Endothelial cell of umbilical vein (primary cell): ENCODE measurements at regions not wholly inside any gene's neighbourhood (a gene's known extent, or its start where the extent isn't known, plus 50 kb on each side); places are given as distances from the start of the nearest gene placed in this dataset.

Experiments used
- BruUV-seq: library from RNA; stranded (reverse); fragments of 400-500 nt; replicated peaks from 2 replicates; lab custom pipeline; 2021; lab: Mats Ljungman, UMichigan
- CTCF ChIA-PET: fragments of 300-600, 350-600 bp; sonication (Branson Sonifier 250); formaldehyde crosslinking; loops from one replicate; lab custom pipeline; 2021; ENCODE audit warnings: antibody characterized with exemption, inconsistent platforms; lab: Charles Lee
- POLR2A ChIA-PET: fragments of 300-600, 350-600 bp; sonication (Branson Sonifier 250); formaldehyde crosslinking; loops from one replicate; lab custom pipeline; 2021; ENCODE audit warnings: antibody characterized with exemption, inconsistent platforms; lab: Charles Lee
- DNase-seq: peaks from one replicate; pipeline ENCODE4 v3.0.0-alpha.2; 2011; ENCODE audit warnings: low read depth, low spot score
- FAIRE-seq: peaks from 2 replicates; lab custom pipeline; 2011; peaks lifted over from hg19 to GRCh38; lab: Jason Lieb, UNC
- H2AFZ ChIP-seq: 2 replicates; pipeline ENCODE4 v1.6.0; 2012; ENCODE audit warnings: low read depth, low read length, control low read depth, inconsistent platforms
- H3K27ac ChIP-seq: 2 replicates; pipeline ENCODE4 v1.5.1; 2011; ENCODE audit warnings: low read depth, mild to moderate bottlenecking, control low read depth, low read length, moderate library complexity; ENCODE audit not compliant: insufficient read depth
- H3K27me3 ChIP-seq, 2 experiments: 2 replicates each; pipeline versions ENCODE4 v1.6.0 to v1.6.1; 2011; ENCODE audit warnings: low read length in 2 of 2, mixed read lengths in 1 of 2; ENCODE audit not compliant: control insufficient read depth in 2 of 2, insufficient read depth in 2 of 2
- H3K36me3 ChIP-seq, 2 experiments: 2 replicates in 1 of 2; 3 replicates in 1 of 2; pipeline ENCODE4 v1.5.1; 2011; ENCODE audit warnings: low read length in 2 of 2, mild to moderate bottlenecking in 1 of 2, moderate library complexity in 1 of 2; ENCODE audit not compliant: control insufficient read depth in 2 of 2, insufficient read depth in 2 of 2; ENCODE audit errors: extremely low read depth in 1 of 2
- H3K4me1 ChIP-seq: 3 replicates; pipeline ENCODE4 v1.5.1; 2011; ENCODE audit warnings: mild to moderate bottlenecking, low read length; ENCODE audit not compliant: control insufficient read depth, insufficient read depth; ENCODE audit errors: extremely low read depth
- H3K4me2 ChIP-seq: 2 replicates; pipeline ENCODE4 v1.6.1; 2011; ENCODE audit warnings: low read length, control low read depth, mixed read lengths; ENCODE audit not compliant: insufficient read depth
- H3K4me3 ChIP-seq, 3 experiments: fragments of 200-600 bp in 1 of 3; sonication (generic), shearing (Covaris generic) in 1 of 3; replicated peaks in 1 of 3; 2 replicates each; pipeline ENCODE4 v1.5.1; 2011 to 2016; ENCODE audit warnings: control low read depth in 3 of 3, low read length in 3 of 3, mild to moderate bottlenecking in 2 of 3, inconsistent platforms in 1 of 3, low read depth in 1 of 3, moderate library complexity in 1 of 3; ENCODE audit not compliant: insufficient read depth in 1 of 3
- H3K79me2 ChIP-seq: 2 replicates; pipeline ENCODE4 v1.6.0; 2012; ENCODE audit warnings: low read length, inconsistent platforms; ENCODE audit not compliant: control insufficient read depth, insufficient read depth
- H3K9ac ChIP-seq: replicated peaks from 2 replicates; pipeline ENCODE3; 2011; ENCODE audit warnings: low read length, control low read depth; ENCODE audit not compliant: insufficient read depth; ENCODE audit errors: extremely low read depth
- H3K9me1 ChIP-seq: replicated peaks from 3 replicates; pipeline ENCODE4 v1.6.0; 2011; ENCODE audit warnings: mild to moderate bottlenecking, low read length; ENCODE audit not compliant: control insufficient read depth, insufficient read depth; ENCODE audit errors: extremely low read depth
- H3K9me3 ChIP-seq: replicated peaks from 2 replicates; pipeline ENCODE4 v1.5.1; 2012; ENCODE audit warnings: low read length, inconsistent platforms; ENCODE audit not compliant: control insufficient read depth, insufficient read depth
- H4K20me1 ChIP-seq: replicated peaks from 2 replicates; pipeline ENCODE3; 2011; ENCODE audit warnings: mild to moderate bottlenecking, low read length; ENCODE audit not compliant: control insufficient read depth, insufficient read depth; ENCODE audit errors: extremely low read depth
- CTCF ChIP-seq, 2 donors: IDR thresholded peaks; 1 replicate in 1 of 2; 2 replicates in 1 of 2; pipeline ENCODE4 v1.5.1; 2011; ENCODE audit warnings: low read length in 2 of 2, mild to moderate bottlenecking in 2 of 2, moderate library complexity in 2 of 2, control low read depth in 1 of 2, inconsistent platforms in 1 of 2, low read depth in 1 of 2; ENCODE audit not compliant: insufficient read depth in 1 of 2; ENCODE audit errors: extremely low read depth in 1 of 2
- EZH2 ChIP-seq: IDR thresholded peaks from 2 replicates; pipeline ENCODE4 v1.6.1; 2012; ENCODE audit warnings: borderline replicate concordance, low read depth, mild to moderate bottlenecking, moderate library complexity, low read length, inconsistent platforms; ENCODE audit not compliant: severe bottlenecking
- FOS ChIP-seq: IDR thresholded peaks from 2 replicates; pipeline ENCODE4 v1.6.1; 2011; ENCODE audit warnings: mild to moderate bottlenecking, low read length, moderate library complexity, borderline replicate concordance; ENCODE audit not compliant: insufficient read depth
- GATA2 ChIP-seq: IDR thresholded peaks from 2 replicates; pipeline ENCODE4 v1.7.0; 2011; ENCODE audit warnings: low read depth, mild to moderate bottlenecking, moderate library complexity, mixed read lengths, low read length; ENCODE audit not compliant: insufficient read length, insufficient read depth
- JUN ChIP-seq: IDR thresholded peaks from 2 replicates; pipeline ENCODE4 v1.6.1; 2011; ENCODE audit warnings: borderline replicate concordance, low read depth; ENCODE audit not compliant: insufficient read length, insufficient read depth
- MAX ChIP-seq: IDR thresholded peaks from 2 replicates; pipeline ENCODE4 v1.6.1; 2011; ENCODE audit not compliant: insufficient read depth, insufficient read length
- MYC ChIP-seq: IDR thresholded peaks from one replicate; pipeline ENCODE4 v1.6.1; 2011; ENCODE audit warnings: mild to moderate bottlenecking, low read depth, low read length
- POLR2A ChIP-seq: IDR thresholded peaks from 2 replicates; pipeline ENCODE4 v1.6.1; 2012; ENCODE audit warnings: low read depth, mild to moderate bottlenecking, control low read depth, low read length
- POLR2AphosphoS5 ChIP-seq: IDR thresholded peaks from 2 replicates; pipeline ENCODE4 v1.6.1; 2012; ENCODE audit warnings: low read depth, mild to moderate bottlenecking, control low read depth, low read length, moderate library complexity; ENCODE audit not compliant: insufficient read depth
- dilution Hi-C: fragments of 300-500 bp; cut with MboI; formaldehyde crosslinking; loops from one replicate; pipeline ENCODE4 v1.15.0; 2019; ENCODE audit warnings: low sequenced_read_pairs; ENCODE audit not compliant: extremely low pct_ligation_motif_present
- intact Hi-C: fragments of 100-400 bp; cut with micrococcal nuclease; formaldehyde crosslinking; loops from one replicate; pipeline ENCODE4 v1.10.0; 2022

- no peak for DNase-seq
- Histone ChIP-seq H3K9me3 (no peaks in the 10 kb centered on the region), H3K4me3 (no peak overlapping the region), H3K9ac (no peak overlapping the region), H2AFZ (no peak overlapping the region), H3K79me2 (no peaks in the 10 kb centered on the region), H3K27me3 (no peaks in the 10 kb centered on the region), H3K4me2 (no peak overlapping the region), H4K20me1 (no peaks in the 10 kb centered on the region), H3K27ac (no peak overlapping the region), H3K9me1 (no peaks in the 10 kb centered on the region), H3K36me3 (no peaks in the 10 kb centered on the region), H3K4me1 (peaks cover 15% of the 10 kb centered on the region)
- TF ChIP-seq EZH2 (no peak), MYC (no peak), JUN (no peak), MAX (no peak), GATA2 (no peak), CTCF (IDR thresholded peaks at IDR 0.05; ENCODE audit: extremely low read depth in 1 of 2, insufficient read depth in 1 of 2, low read depth in 1 of 2, low read length in 2 of 2) (no peak), POLR2A (no peak), FOS (no peak), POLR2AphosphoS5 (no peak)
- no TSS peak for BruUV-seq
- POLR2A ChIA-PET: interaction anchor here (1.1 to 2.0 kb wide), 3 partner anchors 7 to 57 kb away, joined by 3 to 11 read pairs (median 3); partner anchors contain the start of gene WDR1
- dilution Hi-C loops: loop anchor here (25.0 kb wide), 1 partner anchor 363 kb away; no protein-coding TSS in a partner anchor
- CTCF ChIA-PET: interaction anchor here (0.9 to 5.1 kb wide), 10 partner anchors 7 to 362 kb away, joined by 3 to 33 read pairs (median 6); no protein-coding TSS in a partner anchor
- intact Hi-C loops: no loop called here
- no peak for FAIRE-seq
Measured at GRCh38 chr4:10173754-10174749, 57.5 kb upstream of the WDR1 start.
